KMS-11 (cell line): ENCODE measurements at regions not wholly inside any gene's neighbourhood (a gene's known extent, or its start where the extent isn't known, plus 50 kb on each side); places are given as distances from the start of the nearest gene placed in this dataset.

Source experiments
- H2AFZ ChIP-seq: fragments of 200-600 bp; sonication (generic); 2 replicates; pipeline ENCODE4 v1.6.1; 2016; ENCODE audit warnings: antibody characterized with exemption, mixed run types, low read depth
- H3K27ac ChIP-seq: fragments of 200-600 bp; sonication (generic); 2 replicates; pipeline ENCODE4 v1.6.1; 2016; ENCODE audit warnings: mild to moderate bottlenecking, mixed run types
- H3K27me3 ChIP-seq: fragments of 200-600 bp; sonication (generic); 2 replicates; pipeline ENCODE4 v1.6.1; 2017; ENCODE audit warnings: mild to moderate bottlenecking, low read depth, mixed run types, moderate library complexity; ENCODE audit not compliant: insufficient read depth
- H3K36me3 ChIP-seq: fragments of 200-600 bp; sonication (generic); 2 replicates; pipeline ENCODE4 v1.6.1; 2017; ENCODE audit warnings: mild to moderate bottlenecking, mixed run types; ENCODE audit not compliant: insufficient read depth
- H3K4me1 ChIP-seq: fragments of 200-600 bp; sonication (generic); 2 replicates; pipeline ENCODE4 v1.6.1; 2016; ENCODE audit warnings: mild to moderate bottlenecking, low read depth, mixed run types; ENCODE audit not compliant: poor library complexity, severe bottlenecking
- H3K4me2 ChIP-seq: fragments of 200-600 bp; sonication (generic); 2 replicates; pipeline ENCODE4 v1.7.0; 2016; ENCODE audit warnings: mild to moderate bottlenecking, mixed run types
- H3K4me3 ChIP-seq: fragments of 200-600 bp; sonication (generic); IDR thresholded peaks from 2 replicates; pipeline ENCODE4 v1.6.1; 2017; ENCODE audit warnings: low read depth, low read length, mixed read lengths; ENCODE audit not compliant: insufficient read depth
- H3K79me2 ChIP-seq: fragments of 200-600 bp; sonication (generic); 2 replicates; pipeline ENCODE4 v1.6.1; 2016; ENCODE audit warnings: low read depth, mixed run types; ENCODE audit not compliant: insufficient read depth
- H3K9ac ChIP-seq: fragments of 200-600 bp; sonication (generic); 2 replicates; pipeline ENCODE4 v1.6.1; 2016; ENCODE audit warnings: mild to moderate bottlenecking, mixed run types
- H4K20me1 ChIP-seq: fragments of 200-600 bp; sonication (generic); 2 replicates; pipeline ENCODE4 v1.6.1; 2016; ENCODE audit warnings: mild to moderate bottlenecking, mixed run types; ENCODE audit not compliant: insufficient read depth
- TF ChIP-seq, protein P1 (sequence below): fragments of 200-600 bp; sonication (generic); conservative IDR thresholded peaks from 2 replicates; pipeline ENCODE4 v1.6.1; 2017; ENCODE audit warnings: low read depth, mild to moderate bottlenecking, antibody characterized with exemption, low read length, moderate library complexity, mixed read lengths

DNA sequence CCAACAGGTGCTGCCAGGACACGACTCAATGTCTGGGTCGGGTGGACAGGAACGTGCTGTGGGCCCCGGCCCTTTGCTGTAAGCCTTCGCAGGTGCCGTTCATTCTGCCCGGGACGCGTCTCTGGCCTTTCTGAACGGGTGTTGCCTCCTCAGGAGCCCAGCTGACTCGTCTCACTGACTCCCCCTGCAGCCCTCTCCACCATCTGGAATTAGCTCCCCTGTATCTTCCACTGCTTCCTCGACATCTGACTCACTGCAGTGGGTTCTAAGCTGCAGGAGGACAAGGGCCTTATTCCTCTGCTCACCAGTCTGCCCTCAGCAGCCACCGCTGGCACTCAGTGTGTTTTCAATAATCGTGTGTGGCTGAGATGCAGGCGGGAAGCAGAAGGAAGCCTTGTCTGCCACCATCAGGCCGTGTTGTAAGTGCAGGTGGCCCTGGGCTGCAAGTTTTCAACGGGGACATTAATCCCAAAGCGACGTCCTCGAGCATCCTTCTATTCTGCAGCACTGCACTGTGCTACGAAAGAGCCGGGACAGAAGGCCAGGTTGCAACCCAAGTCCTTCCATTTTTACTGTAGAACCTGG is 256.2 kb downstream of the FOXL1 start:
- TF ChIP-seq, protein P1, sequence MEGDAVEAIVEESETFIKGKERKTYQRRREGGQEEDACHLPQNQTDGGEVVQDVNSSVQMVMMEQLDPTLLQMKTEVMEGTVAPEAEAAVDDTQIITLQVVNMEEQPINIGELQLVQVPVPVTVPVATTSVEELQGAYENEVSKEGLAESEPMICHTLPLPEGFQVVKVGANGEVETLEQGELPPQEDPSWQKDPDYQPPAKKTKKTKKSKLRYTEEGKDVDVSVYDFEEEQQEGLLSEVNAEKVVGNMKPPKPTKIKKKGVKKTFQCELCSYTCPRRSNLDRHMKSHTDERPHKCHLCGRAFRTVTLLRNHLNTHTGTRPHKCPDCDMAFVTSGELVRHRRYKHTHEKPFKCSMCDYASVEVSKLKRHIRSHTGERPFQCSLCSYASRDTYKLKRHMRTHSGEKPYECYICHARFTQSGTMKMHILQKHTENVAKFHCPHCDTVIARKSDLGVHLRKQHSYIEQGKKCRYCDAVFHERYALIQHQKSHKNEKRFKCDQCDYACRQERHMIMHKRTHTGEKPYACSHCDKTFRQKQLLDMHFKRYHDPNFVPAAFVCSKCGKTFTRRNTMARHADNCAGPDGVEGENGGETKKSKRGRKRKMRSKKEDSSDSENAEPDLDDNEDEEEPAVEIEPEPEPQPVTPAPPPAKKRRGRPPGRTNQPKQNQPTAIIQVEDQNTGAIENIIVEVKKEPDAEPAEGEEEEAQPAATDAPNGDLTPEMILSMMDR = no peak; the same call in 1 of the 2 replicates
- no peaks in the 10 kb centered on the region for H3K36me3 ChIP-seq
- no peaks in the 10 kb centered on the region for H3K4me1 ChIP-seq
- no peak overlapping the region for H3K9ac ChIP-seq
- peaks cover 22% of the 10 kb centered on the region for H3K27me3 ChIP-seq
- H3K4me3 ChIP-seq = no peak overlapping the region
- no peak overlapping the region for H3K27ac ChIP-seq
- no peak overlapping the region for H3K4me2 ChIP-seq
- no peaks in the 10 kb centered on the region for H4K20me1 ChIP-seq
- no peaks in the 10 kb centered on the region for H3K79me2 ChIP-seq
- no peak overlapping the region for H2AFZ ChIP-seq

DNA sequence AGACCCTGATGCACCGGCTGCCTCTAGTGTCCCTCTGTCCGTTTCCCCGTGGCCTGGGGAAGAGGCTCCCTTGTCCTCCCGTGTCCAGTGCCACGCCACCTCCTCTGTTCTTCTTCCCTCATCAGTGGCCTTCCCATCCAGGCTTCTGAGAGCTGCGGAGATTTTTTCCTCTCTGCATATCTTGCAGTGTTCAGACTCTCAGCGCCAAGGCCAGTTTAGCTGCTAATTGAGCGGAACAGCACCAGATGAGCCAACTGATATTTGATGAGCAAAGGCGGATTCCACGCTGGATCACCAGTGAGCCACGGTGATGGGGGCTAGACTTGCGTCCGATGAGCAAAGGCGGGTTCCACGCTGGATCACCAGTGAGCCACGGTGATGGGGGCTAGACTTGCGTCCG is 257.6 kb downstream of the FOXL1 start:
- H3K27ac ChIP-seq = no peak overlapping the region
- no peaks in the 10 kb centered on the region for H3K36me3 ChIP-seq
- no peak overlapping the region for H3K9ac ChIP-seq
- no peak overlapping the region for H2AFZ ChIP-seq
- no peaks in the 10 kb centered on the region for H3K4me1 ChIP-seq
- no peak overlapping the region for H3K4me2 ChIP-seq
- no peak overlapping the region for H3K4me3 ChIP-seq
- no peaks in the 10 kb centered on the region for H4K20me1 ChIP-seq
- peaks cover 19% of the 10 kb centered on the region for H3K27me3 ChIP-seq
- TF ChIP-seq, protein P1 = no peak
- no peaks in the 10 kb centered on the region for H3K79me2 ChIP-seq

DNA sequence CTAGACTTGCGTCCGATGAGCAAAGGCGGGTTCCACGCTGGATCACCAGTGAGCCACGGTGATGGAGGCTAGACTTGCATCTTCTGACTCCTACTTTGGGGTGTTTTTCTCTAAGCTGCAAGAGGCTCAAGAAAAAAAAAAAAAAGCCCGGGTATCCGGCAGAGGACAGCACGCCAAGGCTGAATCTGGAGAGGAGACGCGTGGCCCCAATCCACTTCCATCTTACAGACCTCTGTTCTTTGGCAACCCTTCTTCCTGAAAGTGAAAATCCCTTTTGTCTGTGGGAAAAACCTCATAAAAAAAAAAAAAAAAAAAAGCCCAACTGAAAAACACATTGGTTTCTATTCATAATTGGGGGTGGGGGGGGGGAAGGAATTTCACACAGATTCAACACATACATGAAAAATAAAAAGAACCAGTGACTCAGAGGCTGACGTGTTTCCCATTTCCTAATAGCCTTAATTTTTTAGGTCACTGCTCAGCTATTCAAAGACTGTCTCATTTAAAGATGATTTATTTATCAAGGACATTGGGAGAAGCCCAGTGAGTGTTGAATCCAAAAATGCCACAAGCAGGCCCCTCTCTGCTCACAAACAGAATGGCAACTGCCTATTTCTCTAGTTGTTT is 258.3 kb downstream of the FOXL1 start:
- H3K27ac ChIP-seq = no peak overlapping the region
- no peaks in the 10 kb centered on the region for H3K36me3 ChIP-seq
- TF ChIP-seq, protein P1 = no peak
- H4K20me1 ChIP-seq = no peaks in the 10 kb centered on the region
- H3K4me2 ChIP-seq = no peak overlapping the region
- H3K9ac ChIP-seq = no peak overlapping the region
- H3K79me2 ChIP-seq = no peaks in the 10 kb centered on the region
- H2AFZ ChIP-seq = no peak overlapping the region
- no peak overlapping the region for H3K4me3 ChIP-seq
- H3K27me3 ChIP-seq = peaks cover 19% of the 10 kb centered on the region
- no peaks in the 10 kb centered on the region for H3K4me1 ChIP-seq

DNA sequence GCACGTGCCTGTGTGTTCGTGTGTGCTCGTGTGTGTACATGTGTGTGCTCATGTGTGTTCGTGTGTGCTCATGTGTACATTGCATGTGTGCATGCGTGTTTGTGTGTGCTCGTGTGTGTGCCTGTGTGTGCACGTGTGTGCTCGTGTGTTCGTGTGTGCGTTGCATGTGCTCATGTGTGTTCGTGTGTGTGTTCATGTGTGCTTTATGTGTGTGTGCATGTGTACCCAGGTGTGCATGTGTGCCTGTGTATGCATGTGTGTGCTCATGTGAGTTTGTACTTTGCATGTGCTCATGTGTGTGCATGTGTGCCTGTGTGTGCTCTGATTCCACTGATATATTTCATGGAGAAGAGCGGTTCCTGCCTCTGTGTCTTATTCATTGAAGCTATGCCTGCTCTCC is 265.5 kb downstream of the FOXL1 start:
- Histone ChIP-seq H3K36me3 (no peaks in the 10 kb centered on the region), H3K4me3 (no peak overlapping the region), H3K4me2 (no peak overlapping the region), H3K79me2 (no peaks in the 10 kb centered on the region), H4K20me1 (no peaks in the 10 kb centered on the region), H3K9ac (no peak overlapping the region), H3K4me1 (no peaks in the 10 kb centered on the region), H2AFZ (no peak overlapping the region), H3K27me3 (peaks cover 5% of the 10 kb centered on the region; the same call in 1 of the 2 replicates), H3K27ac (no peak overlapping the region)
- TF ChIP-seq, protein P1 = no peak
